ENCODE measurements at regions not wholly inside any gene's neighbourhood (a gene's known extent, or its start where the extent isn't known, plus 50 kb on each side); places are given as distances from the start of the nearest gene placed in this dataset.

GRCh38 chr14:87579036-87579435 lies 413.9 kb downstream of the GALC start:
- Histone ChIP-seq H3K9ac (no peak overlapping the region), H3K9me3 (replicated peaks in 1 of 11) (no peaks in the 10 kb centered on the region), H3K4me3 (no peak overlapping the region), H3K4me2 (no peak overlapping the region), H3K27me3 (no peaks in the 10 kb centered on the region), H3K4me1 (no peaks in the 10 kb centered on the region), H4K20me1 (no peaks in the 10 kb centered on the region), H3K36me3 (no peaks in the 10 kb centered on the region), H3K27ac (no peak overlapping the region)
- TF ChIP-seq Cebpa-rat (IDR thresholded peaks at IDR 0.05), result no peak

GRCh38 chr14:87575378-87575777 lies 417.6 kb downstream of the GALC start:
- H3K27me3 ChIP-seq, result no peaks in the 10 kb centered on the region
- H4K20me1 ChIP-seq, result no peaks in the 10 kb centered on the region
- no peak overlapping the region for H3K27ac ChIP-seq
- no peak overlapping the region for H3K4me3 ChIP-seq
- H3K4me2 ChIP-seq, result no peak overlapping the region
- no peaks in the 10 kb centered on the region for H3K4me1 ChIP-seq
- H3K36me3 ChIP-seq, result no peaks in the 10 kb centered on the region
- H3K9me3 ChIP-seq (replicated peaks in 1 of 11), result no peaks in the 10 kb centered on the region
- no peak for TF ChIP-seq Cebpa-rat (IDR thresholded peaks at IDR 0.05)
- no peak overlapping the region for H3K9ac ChIP-seq

- no peak for TF ChIP-seq Cebpa-rat (IDR thresholded peaks at IDR 0.05)
- Histone ChIP-seq H3K4me2 (no peak overlapping the region), H3K9ac (no peak overlapping the region), H3K27ac (no peak overlapping the region), H3K4me1 (no peaks in the 10 kb centered on the region), H4K20me1 (no peaks in the 10 kb centered on the region), H3K27me3 (no peaks in the 10 kb centered on the region), H3K36me3 (no peaks in the 10 kb centered on the region), H3K4me3 (no peak overlapping the region), H3K9me3 (replicated peaks in 1 of 11) (no peaks in the 10 kb centered on the region)
Measured at GRCh38 chr14:87573591-87573990, 419.4 kb downstream of the GALC start.

GRCh38 chr14:87567618-87568295 lies 425.2 kb downstream of the GALC start:
- Histone ChIP-seq H3K4me3 (no peak overlapping the region), H3K4me1 (peaks cover 11 to 20% (median 14%) of the 10 kb centered on the region in 10 experiments), H3K4me2 (no peak overlapping the region), H4K20me1 (no peaks in the 10 kb centered on the region), H3K27ac (no peak overlapping the region), H3K36me3 (no peaks in the 10 kb centered on the region), H3K27me3 (no peaks in the 10 kb centered on the region), H3K9ac (no peak overlapping the region), H3K9me3 (replicated peaks in 1 of 11) (peaks cover 28 to 38% (median 34%) of the 10 kb centered on the region in 11 experiments)
- no peak for TF ChIP-seq Cebpa-rat (IDR thresholded peaks at IDR 0.05)

- H3K36me3 ChIP-seq, result no peaks in the 10 kb centered on the region
- H3K4me1 ChIP-seq, result peaks cover 11 to 20% (median 14%) of the 10 kb centered on the region in 10 experiments
- no peak overlapping the region for H3K27ac ChIP-seq
- no peak overlapping the region for H3K9ac ChIP-seq
- H4K20me1 ChIP-seq, result no peaks in the 10 kb centered on the region
- no peaks in the 10 kb centered on the region for H3K27me3 ChIP-seq
- no peak overlapping the region for H3K4me3 ChIP-seq
- peaks cover 35 to 45% (median 42%) of the 10 kb centered on the region in 11 experiments for H3K9me3 ChIP-seq (replicated peaks in 1 of 11)
- peak overlapping the region in 7 of 11 experiments; percentile 45 to 73 (median 63); a peak in 9 of 22 replicates for H3K4me2 ChIP-seq
- no peak for TF ChIP-seq Cebpa-rat (IDR thresholded peaks at IDR 0.05)
Measured at GRCh38 chr14:87566991-87567390, 426.0 kb downstream of the GALC start.

- Histone ChIP-seq H3K4me1 (no peaks in the 10 kb centered on the region), H3K27ac (no peak overlapping the region), H3K36me3 (no peaks in the 10 kb centered on the region), H3K27me3 (no peaks in the 10 kb centered on the region), H3K4me3 (no peak overlapping the region), H3K4me2 (no peak overlapping the region), H3K9ac (no peak overlapping the region), H4K20me1 (no peaks in the 10 kb centered on the region), H3K9me3 (replicated peaks in 1 of 11) (peaks cover 0 to 18% (median 4%) of the 10 kb centered on the region in 11 experiments; a peak in 6 of 22 replicates)
- TF ChIP-seq Cebpa-rat (IDR thresholded peaks at IDR 0.05), result no peak
Measured at GRCh38 chr14:87547536-87547935, 445.4 kb downstream of the GALC start.

- H3K9ac ChIP-seq, result no peak overlapping the region
- no peaks in the 10 kb centered on the region for H4K20me1 ChIP-seq
- H3K4me2 ChIP-seq, result no peak overlapping the region
- no peaks in the 10 kb centered on the region for H3K27me3 ChIP-seq
- no peak overlapping the region for H3K4me3 ChIP-seq
- no peaks in the 10 kb centered on the region for H3K9me3 ChIP-seq (replicated peaks in 1 of 11)
- no peaks in the 10 kb centered on the region for H3K36me3 ChIP-seq
- H3K27ac ChIP-seq, result no peak overlapping the region
- TF ChIP-seq Cebpa-rat (IDR thresholded peaks at IDR 0.05), result no peak
- H3K4me1 ChIP-seq, result no peaks in the 10 kb centered on the region
Measured at GRCh38 chr14:87542288-87542687, 450.7 kb downstream of the GALC start.

- no peak for TF ChIP-seq Cebpa-rat (IDR thresholded peaks at IDR 0.05)
- no peaks in the 10 kb centered on the region for H4K20me1 ChIP-seq
- H3K27ac ChIP-seq, result no peak overlapping the region
- H3K9me3 ChIP-seq (replicated peaks in 1 of 11), result no peaks in the 10 kb centered on the region
- H3K9ac ChIP-seq, result no peak overlapping the region
- no peaks in the 10 kb centered on the region for H3K4me1 ChIP-seq
- H3K4me3 ChIP-seq, result no peak overlapping the region
- no peak overlapping the region for H3K4me2 ChIP-seq
- H3K27me3 ChIP-seq, result no peaks in the 10 kb centered on the region
- no peaks in the 10 kb centered on the region for H3K36me3 ChIP-seq
Measured at GRCh38 chr14:87540339-87540738, 452.6 kb downstream of the GALC start.

- H3K36me3 ChIP-seq, result no peaks in the 10 kb centered on the region
- no peaks in the 10 kb centered on the region for H3K27me3 ChIP-seq
- H4K20me1 ChIP-seq, result no peaks in the 10 kb centered on the region
- TF ChIP-seq Cebpa-rat (IDR thresholded peaks at IDR 0.05), result no peak
- peaks cover 0 to 11% (median 0%) of the 10 kb centered on the region in 10 experiments; a peak in 5 of 20 replicates for H3K4me1 ChIP-seq
- no peak overlapping the region for H3K9ac ChIP-seq
- H3K4me3 ChIP-seq, result no peak overlapping the region
- no peak overlapping the region for H3K4me2 ChIP-seq
- no peak overlapping the region for H3K27ac ChIP-seq
- H3K9me3 ChIP-seq (replicated peaks in 1 of 11), result no peaks in the 10 kb centered on the region
Measured at GRCh38 chr14:87529081-87529480, 463.9 kb downstream of the GALC start.

GRCh38 chr14:87526731-87527130 lies 466.3 kb downstream of the GALC start:
- peaks cover 0 to 11% (median 0%) of the 10 kb centered on the region in 10 experiments; a peak in 5 of 20 replicates for H3K4me1 ChIP-seq
- H3K27ac ChIP-seq, result no peak overlapping the region
- H3K9ac ChIP-seq, result no peak overlapping the region
- no peaks in the 10 kb centered on the region for H3K9me3 ChIP-seq (replicated peaks in 1 of 11)
- no peaks in the 10 kb centered on the region for H3K27me3 ChIP-seq
- no peaks in the 10 kb centered on the region for H4K20me1 ChIP-seq
- TF ChIP-seq Cebpa-rat (IDR thresholded peaks at IDR 0.05), result no peak
- no peak overlapping the region for H3K4me2 ChIP-seq
- H3K36me3 ChIP-seq, result no peaks in the 10 kb centered on the region
- no peak overlapping the region for H3K4me3 ChIP-seq
